GM20000 (cell line): ENCODE measurements at regions not wholly inside any gene's neighbourhood (a gene's known extent, or its start where the extent isn't known, plus 50 kb on each side); places are given as distances from the start of the nearest gene placed in this dataset.

Source experiments
- DNase-seq: peaks from one replicate; pipeline ENCODE4 v3.0.0; 2012; ENCODE audit warnings: low spot score
- CTCF ChIP-seq: IDR thresholded peaks from 2 replicates; pipeline ENCODE4 v1.5.1; 2012; ENCODE audit warnings: mild to moderate bottlenecking, control low read depth; ENCODE audit errors: extremely low read depth, missing control alignments

DNA sequence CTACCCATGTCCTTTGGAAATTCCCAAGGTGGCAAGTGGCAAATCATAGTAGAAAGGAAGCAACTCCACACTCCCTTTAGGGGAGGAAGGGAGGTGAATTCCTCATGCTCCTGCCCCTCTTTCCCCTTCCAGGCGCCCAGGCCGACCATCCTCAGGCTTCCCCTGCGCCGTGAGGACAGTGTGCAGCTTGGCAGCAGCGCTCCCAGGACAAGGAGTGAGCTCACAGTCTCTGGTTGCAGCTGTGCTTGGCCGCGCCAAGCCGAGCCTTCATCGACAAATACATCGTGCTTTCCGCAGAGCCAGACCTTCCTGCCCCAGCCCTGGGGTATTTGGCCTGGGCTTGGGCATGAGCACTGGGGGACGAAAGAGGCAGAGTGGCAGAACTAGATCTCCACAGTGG lies 112.6 kb downstream of the ENGASE start:
- DNase-seq = no peak
- no peak for TF ChIP-seq CTCF

DNA sequence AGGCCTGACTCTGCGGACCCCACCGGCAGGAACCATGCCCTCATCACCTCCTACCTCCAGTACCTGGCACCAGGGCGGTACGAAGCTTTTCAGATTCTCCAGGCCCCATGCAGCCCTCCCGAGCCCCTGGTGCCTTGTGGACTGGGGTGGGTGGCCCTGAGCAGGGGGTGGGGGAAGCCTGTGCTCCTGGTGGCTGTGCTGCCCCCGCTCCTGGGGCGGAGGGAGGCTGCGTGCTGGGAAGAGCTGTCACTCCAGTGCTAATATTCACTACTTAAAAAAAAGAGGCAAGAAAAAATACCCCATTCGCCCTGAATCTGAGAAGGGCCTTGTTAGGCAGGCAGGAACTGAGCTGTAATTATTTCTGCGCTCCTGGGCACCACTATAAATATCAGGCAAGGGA lies 111.8 kb downstream of the ENGASE start:
- no peak for DNase-seq
- TF ChIP-seq CTCF = no peak

GRCh38 chr17:79185671-79186070 lies 111.0 kb downstream of the ENGASE start:
- DNase-seq = no peak
- TF ChIP-seq CTCF = no peak

DNA sequence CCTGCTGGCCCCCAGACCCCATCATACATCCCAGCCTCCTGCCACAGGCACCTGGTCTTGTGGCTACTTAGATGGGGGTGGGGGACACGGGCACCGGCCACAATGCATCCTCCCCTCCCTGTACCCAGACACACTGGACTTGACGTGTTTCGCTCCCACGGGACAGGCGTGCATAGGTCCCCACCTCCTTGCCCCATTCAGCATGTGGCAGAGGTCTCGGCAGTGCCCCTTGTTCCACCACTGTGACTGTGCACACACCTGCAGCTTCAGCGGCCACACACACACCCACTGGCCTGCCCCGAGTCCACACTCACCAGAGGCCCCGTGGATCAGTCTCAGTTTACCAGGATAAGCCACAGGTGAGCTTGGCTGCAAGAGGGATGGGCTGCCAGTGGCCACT lies 109.6 kb downstream of the ENGASE start:
- DNase-seq = no peak
- TF ChIP-seq CTCF = no peak

GRCh38 chr17:79183293-79184158 lies 108.9 kb downstream of the ENGASE start:
- peak; percentile 65 for DNase-seq
- no peak for TF ChIP-seq CTCF

DNA sequence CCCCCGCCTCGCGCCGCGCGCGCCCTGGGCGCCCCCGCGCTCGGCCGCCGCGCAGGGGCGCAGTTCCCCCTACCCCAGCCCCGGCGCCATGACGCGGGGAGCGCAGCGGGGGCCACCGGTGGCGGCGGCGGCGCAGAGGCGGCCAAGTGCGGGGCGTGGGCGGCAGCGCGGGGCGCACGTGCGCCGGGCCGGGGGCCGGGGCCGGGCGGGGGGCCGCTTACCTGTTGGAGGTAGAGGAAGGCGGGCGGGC lies 108.3 kb downstream of the ENGASE start:
- no peak for TF ChIP-seq CTCF

DNA sequence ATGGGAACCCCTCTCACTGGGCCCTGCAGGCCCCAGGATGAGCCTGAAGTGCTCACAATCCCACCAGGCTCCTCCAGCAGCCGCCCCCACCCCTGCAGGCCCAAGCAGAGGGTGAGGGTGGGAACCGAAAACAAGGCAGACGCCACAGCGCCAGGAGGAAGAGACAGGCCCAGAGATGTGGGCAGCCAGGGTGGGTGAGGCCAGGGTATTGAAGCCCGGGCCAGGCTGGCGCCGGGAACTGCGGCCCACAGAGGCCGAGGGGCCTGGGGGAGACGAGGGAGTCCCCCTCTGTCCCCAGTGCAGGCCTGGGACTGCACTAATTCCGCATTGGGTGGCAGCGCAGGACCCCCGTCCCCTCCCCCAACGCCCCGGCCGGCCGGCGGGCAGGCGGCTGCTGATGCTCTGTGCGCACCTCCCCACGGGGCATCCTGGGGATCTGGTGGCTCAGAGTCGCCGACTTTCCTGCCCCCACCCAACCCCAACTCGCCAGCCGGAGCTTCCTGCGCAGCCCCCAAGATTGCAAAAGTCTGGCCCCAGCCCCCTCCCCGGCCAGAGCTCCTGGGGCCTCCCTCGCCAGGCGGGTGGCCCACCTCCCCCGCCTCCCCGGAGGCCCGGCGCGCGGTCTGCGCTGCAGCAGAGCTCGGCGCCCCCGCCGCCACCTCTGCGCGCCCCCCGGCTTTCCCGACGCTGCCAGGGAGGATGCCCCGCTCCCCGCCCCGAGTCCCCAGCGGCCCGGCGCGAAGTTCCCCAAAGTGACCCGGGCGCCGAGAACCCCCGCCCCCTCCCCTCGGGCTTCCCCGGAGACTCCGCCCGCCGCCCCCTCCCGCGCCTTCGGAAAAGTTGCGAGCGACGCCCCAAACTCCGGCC lies 107.8 kb downstream of the ENGASE start:
- no peak for DNase-seq
- TF ChIP-seq CTCF = no peak

More for the DNA sequence above, 108.3 kb downstream of the ENGASE start:
- no peak for DNase-seq
